HuH-7 (cell line): ENCODE measurements at regions not wholly inside any gene's neighbourhood (a gene's known extent, or its start where the extent isn't known, plus 50 kb on each side); places are given as distances from the start of the nearest gene placed in this dataset.

ENCODE experiments used
- DNase-seq: peaks from one replicate; pipeline ENCODE4 v3.0.0; 2011; ENCODE audit warnings: low spot score

GRCh38 chr3:182726258-182727142, 66.8 kb upstream of the ATP11B start:
- no peak for DNase-seq

- DNase-seq, result no peak
These were observed 65.1 kb upstream of the ATP11B start for GRCh38 chr3:182728238-182728637.

GRCh38 chr3:182729903-182730674, 63.2 kb upstream of the ATP11B start:
- no peak for DNase-seq

- DNase-seq, result peak; percentile 18
These were observed 62.6 kb upstream of the ATP11B start for GRCh38 chr3:182730675-182731042.

- no peak for DNase-seq
These were observed 61.5 kb upstream of the ATP11B start for GRCh38 chr3:182731764-182732163.

GRCh38 chr3:182732232-182733015, 60.9 kb upstream of the ATP11B start:
- DNase-seq, result no peak

GRCh38 chr3:182735672-182736071, 57.6 kb upstream of the ATP11B start:
- no peak for DNase-seq

- DNase-seq, result no peak
These were observed 55.5 kb upstream of the ATP11B start for GRCh38 chr3:182737825-182738224.

- DNase-seq, result no peak
These were observed 54.5 kb upstream of the ATP11B start for GRCh38 chr3:182738583-182739411.

- no peak for DNase-seq
These were observed 53.7 kb upstream of the ATP11B start for GRCh38 chr3:182739619-182740018.

GRCh38 chr3:182740710-182741109, 52.6 kb upstream of the ATP11B start:
- DNase-seq, result no peak

- DNase-seq, result no peak
These were observed 52.1 kb upstream of the ATP11B start for GRCh38 chr3:182741214-182741613.
